HG03558 (cell line): ENCODE measurements at regions not wholly inside any gene's neighbourhood (a gene's known extent, or its start where the extent isn't known, plus 50 kb on each side); places are given as distances from the start of the nearest gene placed in this dataset.
A peak's percentile ranks its signal among the peaks of the same experiment; 100 is the strongest.

Experiments
- ATAC-seq: cut with Tn5 transposase; IDR thresholded peaks from one replicate; pipeline ENCODE4 v1.9.1; 2021; ENCODE audit warnings: moderate number of reproducible peaks; ENCODE audit not compliant: unreplicated experiment; ENCODE audit errors: extremely low read depth

GRCh38 chr3:182716114-182716688, 77.1 kb upstream of the ATP11B start:
- peak; percentile 27 for ATAC-seq

DNA sequence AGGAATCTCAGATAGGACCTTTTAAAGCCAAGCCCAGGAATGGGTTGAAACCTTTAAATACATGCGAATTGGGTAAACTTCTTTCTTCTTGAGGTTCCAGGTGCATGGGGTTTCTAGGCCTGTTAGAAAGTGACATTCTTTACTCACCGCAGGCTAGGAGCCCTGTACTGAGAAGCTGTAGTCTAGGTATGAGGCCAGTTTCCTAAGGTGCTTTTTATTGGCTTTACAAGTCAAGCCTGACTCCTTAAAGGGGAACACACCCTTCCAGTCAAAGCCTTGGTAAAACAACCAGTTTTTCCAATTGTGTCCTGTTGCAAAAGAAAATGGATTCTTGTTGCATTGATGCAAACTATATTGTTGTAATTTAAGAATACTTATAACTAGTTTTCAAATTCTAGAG, 76.1 kb upstream of the ATP11B start:
- ATAC-seq = peak; percentile 83

- ATAC-seq = no peak
Measured at GRCh38 chr3:182722907-182723306, 70.4 kb upstream of the ATP11B start.

DNA sequence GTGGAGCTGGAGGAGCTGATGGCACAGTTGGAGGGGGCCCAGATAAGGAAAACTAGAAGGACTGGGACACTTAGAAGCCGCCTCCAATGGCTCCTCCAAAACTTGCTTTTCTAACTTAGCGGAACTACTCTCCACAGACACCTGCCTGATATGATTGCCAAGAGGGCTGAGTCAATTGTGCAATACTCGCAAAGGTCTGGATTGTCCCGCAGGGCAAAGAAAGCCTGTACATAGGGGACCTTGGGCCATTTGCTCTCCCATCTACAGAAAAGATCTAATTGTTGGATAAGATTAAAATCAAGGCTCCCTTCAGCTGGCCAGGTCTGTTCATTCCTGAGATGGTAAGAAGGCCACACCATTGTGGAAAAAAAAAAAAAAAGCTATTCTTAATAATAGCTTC, 69.7 kb upstream of the ATP11B start:
- ATAC-seq = no peak

DNA sequence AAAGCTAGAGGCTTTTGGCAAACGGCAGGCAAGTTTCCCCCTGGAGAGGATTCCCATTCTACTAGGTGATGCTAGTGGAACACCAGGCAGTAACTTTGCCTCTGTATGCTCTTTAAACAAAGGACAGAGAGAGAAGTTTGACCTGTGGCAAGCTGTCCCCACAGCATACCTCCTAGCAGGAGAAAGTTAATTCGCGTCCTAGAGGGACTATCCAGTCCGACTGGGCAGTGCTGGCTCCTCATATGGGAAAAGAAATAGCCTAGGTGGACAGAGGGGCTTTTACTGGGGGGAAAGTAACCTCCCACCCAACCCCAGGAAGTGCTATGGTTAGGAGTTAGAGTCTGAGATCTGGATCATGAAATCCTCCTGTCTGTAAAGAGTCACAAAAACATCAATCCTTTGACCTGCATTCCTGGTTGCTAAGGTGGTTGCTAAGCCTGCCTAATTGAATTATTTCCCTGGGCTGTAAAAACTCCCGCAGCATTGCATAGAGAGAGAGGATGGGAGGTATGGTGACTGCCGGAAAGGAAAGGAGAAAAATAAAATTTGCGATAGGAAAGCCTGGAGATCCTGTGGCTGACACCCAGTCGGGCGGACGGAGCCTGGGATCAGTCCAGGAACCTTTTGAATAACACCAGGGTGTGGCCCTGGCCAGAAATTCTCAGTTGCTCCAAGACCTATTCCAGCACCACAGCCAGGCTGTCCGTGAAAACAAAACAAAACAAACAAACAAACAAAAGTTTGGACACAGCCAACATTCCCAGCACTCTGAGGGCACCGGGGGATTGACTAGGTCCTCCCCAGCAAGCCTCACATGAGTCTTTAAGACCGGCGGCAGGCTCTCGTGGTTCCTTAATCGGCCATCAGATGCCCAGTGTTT, 67.7 kb upstream of the ATP11B start:
- ATAC-seq = no peak

- ATAC-seq = no peak
Measured at GRCh38 chr3:182726258-182727142, 66.8 kb upstream of the ATP11B start.

- no peak for ATAC-seq
Measured at GRCh38 chr3:182728238-182728637, 65.1 kb upstream of the ATP11B start.

DNA sequence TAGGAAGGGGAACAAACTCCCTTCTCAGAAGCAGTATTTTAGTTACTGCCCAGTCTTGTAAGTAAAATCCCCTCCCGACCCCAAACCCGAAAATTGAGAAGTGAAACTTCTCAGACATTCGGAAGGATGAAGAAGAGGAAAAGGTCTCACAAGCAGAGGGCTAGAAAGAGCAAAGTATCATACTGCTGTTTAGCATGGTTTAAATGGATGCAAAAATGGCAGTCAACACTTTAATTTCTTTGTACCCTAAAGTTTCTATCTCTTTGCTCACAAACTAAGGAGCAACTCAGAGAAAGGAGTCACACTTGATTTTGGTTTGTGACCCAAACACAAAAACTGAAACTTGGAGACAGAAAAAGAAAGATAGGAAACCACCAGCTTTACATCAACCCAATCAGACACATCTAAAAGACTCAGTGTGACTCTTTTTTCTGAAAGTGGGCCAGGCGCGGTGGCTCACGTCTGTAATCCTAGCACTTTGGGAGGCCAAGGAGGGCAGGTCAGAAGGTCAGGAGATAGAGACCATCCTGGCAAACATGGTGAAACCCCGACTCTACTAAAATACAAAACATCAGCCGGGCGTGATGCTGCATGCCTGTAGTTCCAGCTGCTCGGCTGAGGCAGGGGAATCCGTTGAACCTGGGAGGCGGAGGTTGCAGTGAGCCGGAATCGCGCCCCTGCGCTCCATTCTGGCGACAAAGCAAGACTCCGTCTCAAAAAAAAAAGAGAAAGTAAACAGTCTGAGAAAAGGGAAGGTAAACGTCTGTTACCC, 63.2 kb upstream of the ATP11B start:
- peak; percentile 51 for ATAC-seq

DNA sequence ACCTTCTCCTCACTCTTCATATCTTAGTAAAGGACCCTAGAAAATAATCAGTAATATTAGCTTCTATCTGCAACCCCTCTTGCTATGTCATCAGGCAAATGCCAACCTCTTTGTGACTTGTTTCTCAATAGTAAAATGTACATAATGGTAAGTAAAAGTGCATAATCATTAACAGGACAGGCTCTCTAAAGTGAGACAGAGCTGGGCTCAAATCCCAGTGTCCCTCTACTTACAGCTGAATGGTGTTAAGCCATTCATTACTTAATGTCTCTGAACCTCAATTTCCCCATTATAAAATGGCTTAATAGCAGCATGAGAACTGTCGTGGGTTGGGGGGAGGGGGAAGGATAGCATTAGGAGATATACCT, 62.6 kb upstream of the ATP11B start:
- ATAC-seq = no peak

- ATAC-seq = no peak
Measured at GRCh38 chr3:182731764-182732163, 61.5 kb upstream of the ATP11B start.

GRCh38 chr3:182732232-182733015, 60.9 kb upstream of the ATP11B start:
- ATAC-seq = no peak

DNA sequence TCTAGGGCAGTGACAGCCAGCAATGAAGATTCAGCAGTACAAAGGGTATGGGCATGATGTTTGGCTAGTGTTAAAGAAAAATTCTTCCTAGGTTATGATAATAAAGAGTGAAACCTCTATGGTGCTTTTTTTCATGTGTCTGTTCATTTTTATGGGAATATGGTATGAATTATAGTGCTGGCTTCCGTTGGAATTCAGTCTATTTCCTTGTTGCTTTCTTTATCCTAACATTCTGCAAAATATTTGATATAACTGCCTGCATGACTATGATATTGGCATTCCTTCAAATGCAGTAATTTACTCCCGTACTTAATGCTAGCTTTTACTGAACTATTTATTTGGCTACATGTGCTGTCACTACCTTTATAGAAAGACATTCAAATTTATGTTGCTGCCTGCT, 57.6 kb upstream of the ATP11B start:
- ATAC-seq = no peak

DNA sequence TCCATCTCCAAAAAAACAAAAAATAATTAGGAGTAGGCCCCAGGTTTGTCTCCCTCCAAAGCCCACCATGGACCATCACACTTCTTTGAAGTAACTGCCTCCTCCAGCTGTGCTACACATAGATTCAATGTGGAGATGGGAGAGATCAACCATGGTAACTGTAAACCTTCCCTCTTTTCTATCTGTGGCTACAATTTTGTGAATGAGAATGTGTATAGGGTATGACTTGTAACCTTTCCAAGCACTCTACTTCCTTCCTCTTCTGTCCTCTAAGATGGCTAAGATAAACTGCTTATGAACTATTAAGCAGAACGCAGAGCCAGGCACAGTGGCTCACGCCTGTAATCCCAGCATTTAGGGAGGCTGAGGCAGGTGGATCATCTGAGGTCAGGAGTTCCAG, 55.5 kb upstream of the ATP11B start:
- no peak for ATAC-seq

GRCh38 chr3:182738583-182739411, 54.5 kb upstream of the ATP11B start:
- ATAC-seq = no peak

- no peak for ATAC-seq
Measured at GRCh38 chr3:182739619-182740018, 53.7 kb upstream of the ATP11B start.

- no peak for ATAC-seq
Measured at GRCh38 chr3:182740710-182741109, 52.6 kb upstream of the ATP11B start.

DNA sequence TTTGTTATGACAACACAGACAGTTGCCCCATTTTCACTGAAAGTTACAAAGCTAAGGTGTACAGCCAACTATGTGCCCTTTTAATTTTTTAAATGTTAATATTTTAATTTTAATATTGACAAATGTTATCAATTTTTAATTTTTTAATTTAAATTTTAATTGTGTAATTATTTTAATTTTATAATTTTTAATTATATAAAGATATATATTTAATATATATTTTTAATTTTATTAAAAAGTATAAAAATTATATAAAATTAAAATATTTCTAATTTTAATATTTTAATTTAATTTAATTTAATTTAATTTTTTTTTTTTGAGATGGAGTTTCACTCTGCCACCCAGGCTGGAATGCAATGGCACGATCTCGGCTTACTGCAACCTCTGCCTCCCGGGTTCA, 52.1 kb upstream of the ATP11B start:
- no peak for ATAC-seq
